Muscle of back (tissue), 3 donors: ENCODE measurements at regions not wholly inside any gene's neighbourhood (a gene's known extent, or its start where the extent isn't known, plus 50 kb on each side); places are given as distances from the start of the nearest gene placed in this dataset.
A peak's percentile ranks its signal among the peaks of the same experiment; 100 is the strongest.
"Not testable (repeated sequence)": the region's sequence is repeated elsewhere in the genome, so short reads cannot be mapped to it uniquely, and the experiment has no call there.

ENCODE experiments used
- DNase-seq, 3 donors: peaks; one replicate each; pipeline versions ENCODE4 v3.0.0 to v3.0.0-alpha.2; 2013

DNA sequence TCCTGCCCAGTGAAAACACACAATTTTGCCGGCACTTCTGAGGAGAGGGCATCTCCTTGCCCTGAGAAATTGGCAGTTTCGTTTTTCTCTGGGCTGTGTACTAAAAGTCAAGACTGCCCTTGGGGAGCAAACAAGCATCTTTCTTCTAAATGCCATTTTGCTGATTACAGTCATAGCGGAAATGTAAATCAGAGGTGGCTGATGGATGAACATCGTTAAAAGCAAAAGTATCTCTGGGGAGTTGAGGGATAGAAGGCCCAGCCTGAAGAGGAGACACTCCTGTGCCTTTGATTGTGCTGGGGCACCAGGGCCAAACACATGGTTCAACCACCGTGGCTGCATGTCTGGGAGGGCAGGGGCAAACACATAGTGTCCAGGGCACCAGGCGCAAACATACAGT is 49.8 kb downstream of the ABCC12 start:
- no peak for DNase-seq

DNA sequence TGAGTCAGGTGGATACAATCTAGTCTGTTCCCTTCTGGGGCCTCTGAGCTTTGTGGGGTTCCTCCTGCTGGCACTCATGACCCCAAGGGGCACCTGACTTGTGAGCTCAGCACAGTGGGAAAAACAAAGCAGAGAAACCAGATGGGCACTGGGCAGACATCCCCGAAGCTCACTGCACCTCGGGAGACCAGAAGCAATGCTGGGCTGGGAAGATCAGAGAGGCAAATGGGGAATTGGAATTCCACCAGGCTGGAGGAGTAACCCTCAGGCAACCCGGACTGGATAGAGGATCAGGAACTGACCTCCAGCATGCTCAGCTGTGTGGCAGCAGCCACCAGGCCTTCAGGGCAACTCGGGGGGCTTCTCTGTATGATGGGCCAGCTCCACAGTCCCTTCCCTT is 50.3 kb downstream of the ABCC12 start:
- DNase-seq: no peak

DNA sequence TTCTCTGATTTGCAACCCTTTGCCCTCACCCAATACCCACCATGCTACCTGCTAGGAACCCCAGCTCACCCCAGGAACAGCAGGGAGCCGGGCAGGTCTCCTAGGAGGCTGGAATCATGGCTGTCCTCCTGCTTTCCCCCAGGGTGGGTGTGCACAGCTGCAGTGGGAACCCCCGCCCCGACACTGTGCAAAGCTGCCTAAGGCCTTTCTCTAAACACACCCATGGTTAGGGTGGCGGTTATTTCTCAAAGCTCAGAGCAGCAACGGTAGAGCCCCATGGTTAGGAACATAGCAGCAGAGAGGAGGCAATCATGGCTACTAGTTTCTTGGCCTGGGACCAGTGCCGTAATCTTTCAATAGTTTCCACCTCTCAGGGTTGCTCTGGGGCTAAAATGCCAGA is 52.2 kb downstream of the ABCC12 start:
- DNase-seq: no peak

DNA sequence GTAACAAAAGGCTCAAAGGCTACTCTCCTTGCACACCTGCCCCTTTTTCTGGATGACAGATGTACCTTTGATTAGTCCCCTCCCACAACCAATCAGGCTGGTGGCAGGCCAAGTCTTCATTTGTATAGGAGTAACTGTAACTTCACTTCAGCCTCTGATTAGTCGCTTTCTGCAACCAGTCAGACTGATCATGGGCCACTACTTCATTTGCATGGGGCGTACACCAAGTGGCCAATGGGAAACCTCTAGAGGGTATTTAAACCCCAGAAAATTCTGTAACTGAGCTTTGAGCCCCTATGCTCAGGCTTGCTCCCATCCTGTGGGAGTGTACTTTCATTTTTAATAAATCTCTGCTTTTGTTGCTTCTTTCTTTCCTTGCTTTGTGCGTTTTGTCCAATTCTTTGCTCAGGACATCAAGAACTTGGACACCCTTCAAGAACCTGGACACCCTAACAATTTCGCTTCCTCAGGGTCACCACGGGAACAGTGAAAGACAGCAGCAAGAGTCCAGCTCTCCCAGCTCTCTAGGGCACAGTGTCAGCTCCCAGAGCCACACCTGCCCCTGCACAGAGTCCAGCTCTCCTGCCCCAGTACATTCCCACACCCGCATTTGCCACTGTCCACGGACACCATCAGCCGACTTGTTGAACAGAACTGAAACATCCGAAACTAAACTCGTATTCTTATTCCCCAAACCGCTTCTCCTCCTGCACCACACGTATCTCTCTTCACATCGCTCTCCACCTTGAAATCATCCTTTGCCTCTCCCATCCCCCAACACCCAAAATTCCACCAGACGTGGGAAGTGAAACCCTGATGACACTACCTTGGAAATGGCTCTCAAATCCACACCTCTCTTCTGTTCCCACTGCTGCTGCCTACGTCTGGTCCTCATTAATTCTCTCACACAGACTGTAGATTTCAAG is 53.4 kb downstream of the ABCC12 start:
- no peak for DNase-seq

DNA sequence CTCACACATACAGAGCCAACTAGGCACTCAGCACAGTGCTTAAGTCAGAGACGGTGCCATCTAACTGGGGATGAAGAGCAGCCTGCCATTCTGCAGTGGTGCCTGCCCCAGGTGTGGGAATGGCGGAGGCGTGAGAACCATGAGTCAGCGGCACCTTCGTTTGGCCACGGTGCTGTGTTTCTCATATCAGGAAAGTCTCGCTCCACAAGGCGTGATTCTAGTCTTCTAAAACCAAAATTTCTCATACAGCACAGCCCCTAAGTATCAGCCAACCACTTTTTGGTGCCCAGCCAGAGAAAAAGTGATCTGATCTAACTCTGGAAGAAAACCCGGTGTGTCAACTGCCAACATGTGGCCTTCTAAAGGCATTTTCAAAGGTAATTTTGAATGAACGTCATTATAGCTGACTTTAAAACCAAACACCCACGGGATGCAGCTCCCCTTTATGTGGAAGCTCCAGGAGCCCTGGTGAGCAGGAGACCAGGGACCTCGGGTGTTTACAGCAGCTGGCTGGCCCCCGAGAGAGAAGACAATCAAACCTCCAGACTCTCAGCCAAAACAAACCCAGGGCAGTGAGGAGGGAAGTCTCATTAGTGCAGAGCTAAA is 54.6 kb downstream of the ABCC12 start:
- DNase-seq: no peak

DNA sequence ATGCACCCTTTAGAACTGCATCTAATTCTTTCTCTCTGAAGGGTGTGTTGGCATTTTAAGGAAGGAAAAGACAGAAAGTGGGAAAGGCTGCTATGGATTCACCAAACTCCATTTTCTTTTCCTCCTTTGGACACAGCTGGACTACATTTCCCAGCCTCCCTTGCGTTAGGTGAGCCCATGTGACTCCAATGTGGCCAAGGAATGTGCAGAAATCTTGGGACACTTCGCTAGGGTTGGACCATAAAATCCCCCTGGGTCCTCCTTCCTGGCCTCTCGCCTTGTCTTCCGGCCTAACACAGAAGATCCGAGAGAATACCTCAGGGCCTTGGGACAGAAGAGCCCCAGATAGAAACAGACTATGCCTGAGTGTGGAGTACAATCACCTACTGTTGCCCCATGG is 56.3 kb downstream of the ABCC12 start:
- DNase-seq: peak in 2 of 3 donors; percentile 28 to 68

DNA sequence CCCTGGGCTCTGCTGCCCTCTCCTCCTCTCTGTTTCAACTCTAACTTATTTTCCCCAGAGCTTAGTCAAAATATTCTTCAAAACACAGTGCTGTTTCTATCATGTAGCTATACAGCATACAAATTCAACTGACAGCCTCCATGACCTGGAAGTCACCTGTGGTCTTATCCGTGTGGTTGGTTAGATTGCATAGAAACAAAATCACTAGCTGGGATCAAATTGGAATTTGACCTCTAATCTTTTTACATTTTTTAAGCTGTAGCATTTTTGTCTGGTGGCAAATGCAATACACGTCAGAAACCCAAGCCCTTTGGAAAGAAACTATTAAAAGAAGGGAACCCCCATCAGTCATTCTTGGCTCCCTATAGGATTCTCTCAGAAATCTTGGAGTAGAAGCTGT is 57.3 kb downstream of the ABCC12 start:
- no peak for DNase-seq

DNA sequence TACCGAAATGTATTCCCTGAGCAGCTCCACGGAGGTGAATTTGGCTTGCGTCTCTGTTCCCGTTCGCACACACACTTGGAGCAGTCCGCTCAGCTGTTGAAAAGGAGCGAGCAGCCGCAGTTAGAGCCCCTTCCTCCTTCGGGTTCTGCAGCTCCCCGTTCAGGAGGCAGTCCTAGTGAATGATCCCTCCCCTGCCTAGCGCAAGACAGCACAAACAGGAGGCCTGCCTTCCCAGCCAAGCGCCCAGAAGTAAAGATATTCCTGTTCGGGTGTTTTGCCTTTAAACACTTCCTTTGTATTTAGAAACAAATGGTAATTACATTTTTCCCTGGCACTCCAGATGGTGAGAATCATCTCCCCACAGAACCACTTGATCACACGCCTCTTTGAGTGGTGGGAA is 64.7 kb downstream of the ABCC12 start:
- DNase-seq: no peak

DNA sequence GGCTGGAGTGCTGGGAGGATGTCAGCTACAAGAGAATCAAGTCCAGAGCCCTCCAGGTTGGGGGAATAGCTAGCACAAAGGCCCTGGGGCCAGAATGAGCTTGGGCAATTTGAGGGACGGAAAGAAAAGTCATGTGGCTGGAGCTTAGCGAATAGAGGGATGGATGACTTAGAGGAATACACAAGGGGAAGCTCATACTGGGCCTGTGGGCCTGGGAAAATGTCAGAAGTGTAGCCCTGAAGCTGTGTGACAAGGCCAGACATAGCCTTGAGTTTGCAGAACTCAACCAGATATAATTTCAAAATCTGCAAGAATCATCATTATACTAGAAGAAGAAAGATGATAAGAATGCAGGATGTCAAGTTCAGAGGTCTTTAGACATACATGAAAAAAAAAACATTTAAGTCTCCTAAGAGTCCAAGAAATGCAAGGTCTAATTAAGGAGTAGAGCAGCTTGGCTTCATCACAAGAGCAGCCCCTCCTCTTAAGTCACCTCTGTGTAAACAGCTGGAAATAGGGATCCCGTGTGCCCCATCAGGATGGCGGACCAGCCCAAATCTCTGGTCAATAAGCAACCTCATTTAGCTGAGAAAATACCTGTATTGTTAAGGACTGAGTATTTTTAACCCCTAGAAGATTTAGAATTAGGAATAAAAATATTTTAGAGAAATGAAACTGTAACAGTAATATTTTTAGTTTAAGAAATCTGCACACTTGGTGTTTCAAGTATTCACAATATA is 66.6 kb downstream of the ABCC12 start:
- DNase-seq: no peak

DNA sequence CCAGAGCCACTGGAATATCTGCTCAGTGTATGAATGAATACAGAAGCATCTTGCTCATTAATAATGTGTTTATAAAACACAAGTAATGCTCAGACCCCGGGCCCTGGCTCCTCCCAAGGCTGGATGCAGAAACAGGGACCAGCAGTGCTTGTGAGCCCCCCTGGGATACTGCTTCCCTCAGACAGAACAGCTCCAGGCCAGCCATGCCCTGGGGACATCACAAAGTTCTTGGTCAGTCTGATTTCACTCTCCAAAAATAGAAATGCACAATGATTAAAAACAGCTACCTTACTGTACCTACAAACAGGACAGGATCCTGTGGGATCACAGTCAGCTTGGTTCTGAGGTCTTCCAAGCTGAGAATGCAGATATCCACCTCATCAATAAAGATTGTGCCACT is 68.2 kb downstream of the ABCC12 start:
- DNase-seq: no peak

DNA sequence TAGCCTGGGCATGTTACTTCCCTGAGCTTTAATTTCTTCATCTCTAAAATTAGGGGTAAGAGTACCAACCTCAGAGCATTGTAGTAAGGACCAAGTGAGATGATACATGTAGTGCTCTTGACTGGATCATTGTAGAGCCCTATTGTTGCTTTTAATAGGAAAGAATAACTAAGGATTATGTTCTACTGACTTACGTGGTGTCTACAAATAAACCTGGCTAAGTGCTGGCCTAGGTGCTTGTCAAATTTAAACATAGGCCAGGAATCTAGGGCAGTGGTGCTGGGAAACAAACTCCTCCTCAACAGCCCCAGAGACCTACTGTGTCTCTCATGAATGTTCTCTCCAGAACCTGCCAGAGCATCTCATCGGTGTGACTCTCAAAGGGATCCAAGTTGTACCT is 69.4 kb downstream of the ABCC12 start:
- DNase-seq: no peak

DNA sequence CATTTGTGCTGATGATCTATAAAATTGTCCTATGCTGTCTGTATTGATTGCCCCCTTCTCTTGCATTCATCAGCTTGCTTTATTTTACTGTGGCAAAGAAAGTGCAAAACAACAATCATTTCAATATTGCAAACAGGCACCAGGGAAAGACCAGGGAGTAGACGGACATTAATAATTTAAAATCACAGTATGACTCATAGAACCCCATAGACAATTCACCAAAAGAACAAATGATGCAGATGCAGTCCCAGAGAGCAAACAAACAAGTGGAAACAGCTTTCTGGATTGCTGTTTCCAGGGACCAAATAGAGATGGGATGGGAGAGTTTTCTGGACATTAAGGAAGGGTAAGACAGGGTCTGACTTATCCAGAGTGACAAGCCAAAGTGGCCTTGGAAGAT is 70.1 kb downstream of the ABCC12 start:
- DNase-seq: no peak

DNA sequence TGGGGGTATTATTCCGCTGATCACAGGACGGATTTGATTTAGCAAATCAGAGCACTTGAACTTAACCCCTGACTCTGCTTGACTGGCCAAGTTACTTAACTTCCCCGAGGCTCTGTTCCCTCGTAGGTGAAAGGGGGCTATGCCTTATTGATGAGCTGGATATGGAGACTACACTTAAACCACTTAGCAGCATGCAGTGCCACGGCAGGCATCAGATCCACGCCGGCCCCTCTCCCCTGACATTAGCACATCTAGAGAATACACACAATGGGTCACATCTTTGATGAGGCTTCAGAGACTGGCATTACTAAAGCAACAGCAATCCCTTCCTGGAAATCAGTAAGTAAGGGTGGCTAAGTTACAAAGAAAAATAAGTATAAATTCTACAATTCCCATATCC is 71.0 kb downstream of the ABCC12 start:
- DNase-seq: no peak

DNA sequence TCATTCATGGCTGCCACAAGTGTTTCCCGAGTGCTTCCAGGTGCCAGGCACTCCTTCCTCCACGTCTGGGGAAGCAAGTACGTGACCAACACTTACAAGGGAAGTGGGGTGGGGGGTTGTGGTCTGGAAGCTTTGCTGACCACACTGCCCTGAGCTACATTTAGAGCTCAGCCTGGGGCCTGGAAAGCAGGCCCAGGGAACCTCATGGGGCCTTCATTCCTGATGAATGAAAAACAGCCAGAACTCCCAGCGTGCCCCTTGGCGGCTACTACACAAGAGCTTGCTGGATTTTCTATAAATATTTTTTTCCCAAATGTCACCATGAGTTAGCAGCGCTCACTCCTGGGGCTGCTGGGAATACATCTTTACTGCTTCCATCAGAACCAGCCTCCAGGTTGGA is 73.3 kb downstream of the ABCC12 start:
- peak in 2 of 3 donors; percentile 46 to 54 for DNase-seq

DNA sequence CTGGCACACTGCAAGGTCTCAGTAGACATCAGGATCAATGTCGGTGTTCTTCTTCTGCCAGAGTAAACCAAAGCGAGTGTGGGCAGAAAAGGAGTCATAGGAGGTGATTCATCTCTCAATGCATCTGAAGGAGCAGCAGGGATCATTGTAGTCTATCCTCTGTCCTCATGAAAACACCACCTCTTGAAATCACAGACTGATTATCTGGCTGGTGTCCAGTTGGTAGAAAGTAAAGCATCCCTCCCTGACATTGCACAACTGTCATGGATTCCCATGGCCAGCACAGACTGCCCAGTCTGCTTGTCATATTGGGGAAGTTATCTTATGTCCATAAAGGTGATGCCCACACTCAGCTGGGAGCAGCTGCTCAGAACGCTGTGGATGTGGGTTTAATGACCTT is 74.1 kb downstream of the ABCC12 start:
- DNase-seq: peak in 1 of 3 donors; percentile 74

DNA sequence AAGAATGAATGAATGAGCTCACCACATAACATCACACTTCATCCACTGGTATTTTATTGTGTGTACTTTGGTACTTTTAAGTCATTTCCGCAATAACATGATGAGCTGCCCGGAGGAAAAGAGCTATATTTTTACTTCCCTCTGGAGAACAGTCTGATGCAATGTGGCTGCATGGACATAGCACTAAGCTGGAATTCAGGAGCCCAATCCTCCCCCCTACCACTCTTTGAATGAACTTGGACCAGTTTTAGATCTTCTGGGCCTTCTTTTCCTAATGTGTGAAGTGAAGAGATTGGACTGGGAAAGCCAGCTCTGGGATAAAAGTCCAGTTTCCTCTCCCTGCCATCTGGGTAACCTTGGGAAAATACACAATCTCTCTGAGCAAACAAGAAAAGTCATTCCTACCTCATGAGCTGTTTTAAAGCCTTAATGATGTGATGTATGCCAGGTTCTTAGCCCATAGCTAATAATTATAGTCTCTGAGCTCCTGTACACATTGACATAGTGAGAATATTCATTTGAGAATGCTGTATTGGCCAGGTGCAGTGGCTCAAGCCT is 79.3 kb downstream of the ABCC12 start:
- DNase-seq: peak in 1 of 3 donors; percentile 23

DNA sequence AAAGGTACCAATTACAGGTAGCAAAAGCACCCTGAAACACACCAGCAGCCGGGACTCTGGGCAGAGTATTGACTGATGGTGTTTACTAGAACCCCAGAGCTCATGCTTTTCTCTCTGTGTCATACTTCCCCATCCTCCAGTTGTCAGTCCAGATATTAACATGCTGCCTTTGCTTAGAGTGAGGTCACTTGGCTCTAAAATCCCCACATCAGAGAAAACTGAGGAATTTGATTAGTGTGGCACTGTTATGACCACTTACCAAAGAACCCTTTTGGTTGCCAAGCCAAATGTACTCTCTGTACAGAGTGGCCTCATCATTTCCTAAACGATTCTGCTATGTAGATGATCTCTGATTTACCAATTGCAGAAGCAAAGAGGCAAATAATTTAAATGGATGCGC is 80.4 kb downstream of the ABCC12 start:
- DNase-seq: no peak

DNA sequence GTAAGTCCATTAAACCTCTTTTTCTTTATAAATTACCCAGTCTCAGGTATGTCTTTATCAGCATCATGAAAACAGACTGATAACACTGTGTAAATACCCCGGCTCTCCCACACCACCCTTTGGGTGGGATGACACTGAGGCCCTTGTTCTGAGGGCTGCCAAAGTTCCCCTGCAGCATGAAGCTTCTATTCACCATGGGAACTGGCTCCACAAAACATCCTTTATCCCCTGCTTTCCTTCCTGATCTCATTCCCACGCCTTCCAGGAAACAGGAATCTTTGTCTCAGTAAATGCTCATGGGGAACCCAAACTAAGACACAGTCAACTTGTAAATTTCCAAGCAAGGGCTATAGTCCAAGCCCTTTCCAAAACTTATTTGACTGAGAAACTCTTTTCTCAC is 88.4 kb downstream of the ABCC12 start:
- no peak for DNase-seq

DNA sequence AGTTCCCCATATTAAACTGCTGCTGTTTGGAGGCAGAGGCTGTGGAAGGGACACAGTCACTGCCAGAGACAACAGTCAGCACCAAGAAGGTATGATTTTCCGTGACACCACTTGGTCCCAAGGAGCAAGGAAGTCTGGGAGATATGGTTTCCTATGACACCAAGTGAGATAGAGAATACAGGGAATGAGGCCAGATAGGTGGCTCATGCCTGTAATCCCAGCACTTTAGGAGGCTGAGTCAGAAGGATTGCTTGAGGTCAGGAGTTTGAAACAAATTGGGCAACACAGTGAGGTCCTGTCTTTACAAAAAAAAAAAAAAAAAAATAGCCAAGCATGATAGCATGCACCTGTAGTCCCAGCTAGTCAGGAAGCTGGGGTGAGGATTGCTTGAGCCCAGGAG is 90.8 kb downstream of the ABCC12 start:
- no peak for DNase-seq

DNA sequence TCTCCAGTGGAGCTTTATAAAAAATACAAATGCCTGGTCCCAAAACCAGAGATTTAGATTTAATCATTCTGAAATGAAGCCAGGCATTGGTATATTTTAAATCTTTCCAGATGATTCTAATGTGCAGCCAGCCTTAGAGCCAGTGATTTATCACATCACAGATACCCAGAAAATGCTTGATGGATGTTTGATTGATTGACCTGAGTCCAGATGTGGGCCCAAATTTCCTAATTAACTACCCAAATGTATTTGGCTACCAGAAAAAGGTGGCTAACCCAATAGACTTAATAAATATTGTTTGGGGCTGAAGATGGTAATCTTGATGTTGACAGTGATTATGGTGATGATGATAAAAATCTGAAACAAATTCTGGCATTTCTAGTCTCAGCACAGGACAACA is 93.1 kb downstream of the ABCC12 start:
- DNase-seq: no peak

DNA sequence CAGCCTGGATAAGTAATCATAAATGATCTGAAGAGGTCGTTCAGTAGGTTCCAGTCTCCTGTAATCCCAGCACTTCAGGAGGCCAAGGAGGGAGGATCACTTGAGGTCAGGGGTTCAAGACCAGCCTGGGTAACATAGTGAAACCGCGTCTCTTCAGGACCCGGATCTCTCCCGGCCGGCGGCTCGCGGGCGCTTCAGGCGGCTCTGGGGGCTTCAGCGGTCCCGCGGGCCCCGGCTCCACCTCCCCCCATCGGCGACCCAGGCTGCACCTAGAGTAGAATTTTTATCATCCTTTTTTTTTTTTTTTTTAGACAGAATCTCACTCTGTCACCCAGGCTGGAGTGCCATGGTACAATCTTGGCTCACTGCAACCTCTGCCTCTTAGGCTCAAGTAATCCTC is 95.9 kb downstream of the ABCC12 start:
- no peak for DNase-seq

DNA sequence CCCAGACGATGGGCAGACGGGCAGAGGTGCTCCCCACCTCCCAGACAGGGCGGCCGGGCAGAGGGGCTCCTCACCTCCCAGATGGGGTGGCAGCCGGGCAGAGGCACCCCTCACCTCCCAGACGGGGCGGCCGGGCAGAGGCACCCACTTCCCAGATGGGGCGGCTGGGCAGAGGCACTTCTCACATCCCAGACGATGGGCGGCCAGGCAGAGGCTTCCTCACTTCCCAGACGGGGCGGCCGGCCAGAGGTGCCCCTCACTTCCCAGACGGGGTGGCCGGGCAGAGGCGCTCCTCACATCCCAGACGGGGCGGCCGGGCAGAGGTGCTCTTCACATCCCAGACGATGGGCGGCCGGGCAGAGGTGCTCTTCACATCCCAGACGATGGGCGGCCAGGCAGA is 96.6 kb downstream of the ABCC12 start:
- DNase-seq: not testable (repeated sequence)

DNA sequence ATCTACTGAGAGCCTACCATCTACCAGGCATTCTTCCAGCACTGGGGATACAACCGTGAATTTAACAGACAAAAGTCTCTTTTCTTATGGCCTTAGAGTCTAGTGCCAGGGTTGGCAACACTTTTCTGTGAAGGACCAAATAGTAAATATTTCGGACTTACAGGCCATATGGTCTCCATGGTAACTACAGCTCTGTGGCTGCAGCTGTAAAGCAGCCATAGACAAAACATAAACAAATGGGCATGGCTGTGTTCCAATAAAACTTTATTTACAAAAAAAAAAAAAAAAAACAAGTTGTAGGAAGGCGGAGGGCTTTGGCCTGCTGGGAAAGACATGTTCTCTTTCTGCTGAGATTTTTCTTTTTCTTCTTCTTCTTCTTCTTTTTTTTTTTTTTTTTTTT is 98.7 kb downstream of the ABCC12 start:
- no peak for DNase-seq
